A673 (cell line): ENCODE measurements at regions not wholly inside any gene's neighbourhood (a gene's known extent, or its start where the extent isn't known, plus 50 kb on each side); places are given as distances from the start of the nearest gene placed in this dataset.

Experiments used
- CTCF ChIP-seq: fragments of 300-800, 200-600 bp; sonication (generic); conservative IDR thresholded peaks from 2 replicates; pipeline ENCODE4 v1.5.1; 2017; ENCODE audit warnings: low read depth, mild to moderate bottlenecking, antibody characterized with exemption, low read length, moderate library complexity, mixed read lengths
- EZH2 ChIP-seq: fragments of 200-600 bp; sonication (generic); IDR thresholded peaks from 2 replicates; pipeline ENCODE4 v1.6.1; 2017; ENCODE audit warnings: borderline replicate concordance, low read depth, mild to moderate bottlenecking, mixed read lengths, antibody characterized with exemption, low read length; ENCODE audit not compliant: poor library complexity, severe bottlenecking

GRCh38 chr18:65057439-65058083, 693.3 kb upstream of the CDH7 start:
- no peak for TF ChIP-seq CTCF
- no peak for TF ChIP-seq EZH2
